ENCODE measurements at regions not wholly inside any gene's neighbourhood (a gene's known extent, or its start where the extent isn't known, plus 50 kb on each side); places are given as distances from the start of the nearest gene placed in this dataset.
"Not testable (repeated sequence)": the region's sequence is repeated elsewhere in the genome, so short reads cannot be mapped to it uniquely, and the experiment has no call there.

GRCh38 chr12:127133675-127134335 is 1133.2 kb upstream of the TMEM132C start:
- H3K9ac ChIP-seq (ENCODE audit: low read depth in 1 of 2, low read length in 2 of 2), result no peak overlapping the region
- H3K27me3 ChIP-seq (ENCODE audit: control insufficient read depth in 1 of 2, insufficient read depth in 2 of 2, low read length in 2 of 2), result no peaks in the 10 kb centered on the region
- H3K9me3 ChIP-seq (ENCODE audit: control insufficient read depth in 1 of 2, low read length in 2 of 2), result no peaks in the 10 kb centered on the region
- no peaks in the 10 kb centered on the region for H3K4me1 ChIP-seq (ENCODE audit: control insufficient read depth in 1 of 2, insufficient read depth in 2 of 2, low read length in 2 of 2)
- H3K4me3 ChIP-seq (ENCODE audit: low read depth in 1 of 2, low read length in 2 of 2), result no peak overlapping the region
- no peaks in the 10 kb centered on the region for H3K36me3 ChIP-seq (ENCODE audit: control insufficient read depth in 1 of 2, insufficient read depth in 2 of 2, low read length in 2 of 2)
- no peak overlapping the region for H3K27ac ChIP-seq (ENCODE audit: low read depth, low read length)

GRCh38 chr12:127140864-127141484 is 1126.0 kb upstream of the TMEM132C start:
- not testable (repeated sequence) for H3K27ac ChIP-seq (ENCODE audit: low read depth, low read length); H3K4me3 ChIP-seq (ENCODE audit: low read depth in 1 of 2, low read length in 2 of 2); H3K9ac ChIP-seq (ENCODE audit: low read depth in 1 of 2, low read length in 2 of 2); H3K27me3 ChIP-seq (ENCODE audit: control insufficient read depth in 1 of 2, insufficient read depth in 2 of 2, low read length in 2 of 2); H3K4me1 ChIP-seq (ENCODE audit: control insufficient read depth in 1 of 2, insufficient read depth in 2 of 2, low read length in 2 of 2); H3K36me3 ChIP-seq (ENCODE audit: control insufficient read depth in 1 of 2, insufficient read depth in 2 of 2, low read length in 2 of 2); H3K9me3 ChIP-seq (ENCODE audit: control insufficient read depth in 1 of 2, low read length in 2 of 2)

- Histone ChIP-seq H3K4me1 (ENCODE audit: control insufficient read depth in 1 of 2, insufficient read depth in 2 of 2, low read length in 2 of 2) (peaks cover 0 to 3% of the 10 kb centered on the region in 2 donors), H3K27ac (ENCODE audit: low read depth, low read length) (no peak overlapping the region), H3K9ac (ENCODE audit: low read depth in 1 of 2, low read length in 2 of 2) (no peak overlapping the region), H3K27me3 (ENCODE audit: control insufficient read depth in 1 of 2, insufficient read depth in 2 of 2, low read length in 2 of 2) (no peaks in the 10 kb centered on the region), H3K36me3 (ENCODE audit: control insufficient read depth in 1 of 2, insufficient read depth in 2 of 2, low read length in 2 of 2) (no peaks in the 10 kb centered on the region), H3K4me3 (ENCODE audit: low read depth in 1 of 2, low read length in 2 of 2) (no peak overlapping the region), H3K9me3 (ENCODE audit: control insufficient read depth in 1 of 2, low read length in 2 of 2) (no peaks in the 10 kb centered on the region)
Observed at GRCh38 chr12:127143020-127143419, 1124.0 kb upstream of the TMEM132C start.

- no peak overlapping the region for H3K27ac ChIP-seq (ENCODE audit: low read depth, low read length)
- peaks cover 0 to 3% of the 10 kb centered on the region in 2 donors for H3K4me1 ChIP-seq (ENCODE audit: control insufficient read depth in 1 of 2, insufficient read depth in 2 of 2, low read length in 2 of 2)
- H3K9me3 ChIP-seq (ENCODE audit: control insufficient read depth in 1 of 2, low read length in 2 of 2), result no peaks in the 10 kb centered on the region
- H3K4me3 ChIP-seq (ENCODE audit: low read depth in 1 of 2, low read length in 2 of 2), result no peak overlapping the region
- H3K27me3 ChIP-seq (ENCODE audit: control insufficient read depth in 1 of 2, insufficient read depth in 2 of 2, low read length in 2 of 2), result no peaks in the 10 kb centered on the region
- no peak overlapping the region for H3K9ac ChIP-seq (ENCODE audit: low read depth in 1 of 2, low read length in 2 of 2)
- no peaks in the 10 kb centered on the region for H3K36me3 ChIP-seq (ENCODE audit: control insufficient read depth in 1 of 2, insufficient read depth in 2 of 2, low read length in 2 of 2)
Observed at GRCh38 chr12:127144770-127145169, 1122.2 kb upstream of the TMEM132C start.

GRCh38 chr12:127145241-127145928 is 1121.6 kb upstream of the TMEM132C start:
- H3K27ac ChIP-seq (ENCODE audit: low read depth, low read length), result no peak overlapping the region
- no peaks in the 10 kb centered on the region for H3K27me3 ChIP-seq (ENCODE audit: control insufficient read depth in 1 of 2, insufficient read depth in 2 of 2, low read length in 2 of 2)
- peaks cover 0 to 3% of the 10 kb centered on the region in 2 donors for H3K4me1 ChIP-seq (ENCODE audit: control insufficient read depth in 1 of 2, insufficient read depth in 2 of 2, low read length in 2 of 2)
- H3K9ac ChIP-seq (ENCODE audit: low read depth in 1 of 2, low read length in 2 of 2), result no peak overlapping the region
- no peaks in the 10 kb centered on the region for H3K9me3 ChIP-seq (ENCODE audit: control insufficient read depth in 1 of 2, low read length in 2 of 2)
- no peaks in the 10 kb centered on the region for H3K36me3 ChIP-seq (ENCODE audit: control insufficient read depth in 1 of 2, insufficient read depth in 2 of 2, low read length in 2 of 2)
- H3K4me3 ChIP-seq (ENCODE audit: low read depth in 1 of 2, low read length in 2 of 2), result peak overlapping the region; percentile 52 to 67

GRCh38 chr12:127145929-127146789 is 1120.8 kb upstream of the TMEM132C start:
- Histone ChIP-seq H3K4me3 (ENCODE audit: low read depth in 1 of 2, low read length in 2 of 2) (peak overlapping the region; percentile 52 to 67), H3K4me1 (ENCODE audit: control insufficient read depth in 1 of 2, insufficient read depth in 2 of 2, low read length in 2 of 2) (peaks cover 0 to 3% of the 10 kb centered on the region in 2 donors), H3K9me3 (ENCODE audit: control insufficient read depth in 1 of 2, low read length in 2 of 2) (no peaks in the 10 kb centered on the region), H3K27me3 (ENCODE audit: control insufficient read depth in 1 of 2, insufficient read depth in 2 of 2, low read length in 2 of 2) (no peaks in the 10 kb centered on the region), H3K36me3 (ENCODE audit: control insufficient read depth in 1 of 2, insufficient read depth in 2 of 2, low read length in 2 of 2) (no peaks in the 10 kb centered on the region), H3K9ac (ENCODE audit: low read depth in 1 of 2, low read length in 2 of 2) (peak overlapping the region in 1 of 2 donors; percentile 60), H3K27ac (ENCODE audit: low read depth, low read length) (no peak overlapping the region)

- no peaks in the 10 kb centered on the region for H3K27me3 ChIP-seq (ENCODE audit: control insufficient read depth in 1 of 2, insufficient read depth in 2 of 2, low read length in 2 of 2)
- H3K9ac ChIP-seq (ENCODE audit: low read depth in 1 of 2, low read length in 2 of 2), result no peak overlapping the region
- H3K27ac ChIP-seq (ENCODE audit: low read depth, low read length), result no peak overlapping the region
- no peaks in the 10 kb centered on the region for H3K36me3 ChIP-seq (ENCODE audit: control insufficient read depth in 1 of 2, insufficient read depth in 2 of 2, low read length in 2 of 2)
- no peaks in the 10 kb centered on the region for H3K9me3 ChIP-seq (ENCODE audit: control insufficient read depth in 1 of 2, low read length in 2 of 2)
- H3K4me1 ChIP-seq (ENCODE audit: control insufficient read depth in 1 of 2, insufficient read depth in 2 of 2, low read length in 2 of 2), result peaks cover 0 to 3% of the 10 kb centered on the region in 2 donors
- no peak overlapping the region for H3K4me3 ChIP-seq (ENCODE audit: low read depth in 1 of 2, low read length in 2 of 2)
Observed at GRCh38 chr12:127146991-127147718, 1119.8 kb upstream of the TMEM132C start.

- Histone ChIP-seq H3K9me3 (ENCODE audit: control insufficient read depth in 1 of 2, low read length in 2 of 2) (no peaks in the 10 kb centered on the region), H3K4me3 (ENCODE audit: low read depth in 1 of 2, low read length in 2 of 2) (no peak overlapping the region), H3K27me3 (ENCODE audit: control insufficient read depth in 1 of 2, insufficient read depth in 2 of 2, low read length in 2 of 2) (no peaks in the 10 kb centered on the region), H3K4me1 (ENCODE audit: control insufficient read depth in 1 of 2, insufficient read depth in 2 of 2, low read length in 2 of 2) (peaks cover 0 to 3% of the 10 kb centered on the region in 2 donors), H3K9ac (ENCODE audit: low read depth in 1 of 2, low read length in 2 of 2) (no peak overlapping the region), H3K36me3 (ENCODE audit: control insufficient read depth in 1 of 2, insufficient read depth in 2 of 2, low read length in 2 of 2) (no peaks in the 10 kb centered on the region), H3K27ac (ENCODE audit: low read depth, low read length) (no peak overlapping the region)
Observed at GRCh38 chr12:127147724-127148123, 1119.2 kb upstream of the TMEM132C start.

- Histone ChIP-seq H3K4me3 (ENCODE audit: low read depth in 1 of 2, low read length in 2 of 2) (no peak overlapping the region), H3K36me3 (ENCODE audit: control insufficient read depth in 1 of 2, insufficient read depth in 2 of 2, low read length in 2 of 2) (no peaks in the 10 kb centered on the region), H3K27ac (ENCODE audit: low read depth, low read length) (no peak overlapping the region), H3K4me1 (ENCODE audit: control insufficient read depth in 1 of 2, insufficient read depth in 2 of 2, low read length in 2 of 2) (peaks cover 0 to 3% of the 10 kb centered on the region in 2 donors), H3K9me3 (ENCODE audit: control insufficient read depth in 1 of 2, low read length in 2 of 2) (no peaks in the 10 kb centered on the region), H3K9ac (ENCODE audit: low read depth in 1 of 2, low read length in 2 of 2) (no peak overlapping the region), H3K27me3 (ENCODE audit: control insufficient read depth in 1 of 2, insufficient read depth in 2 of 2, low read length in 2 of 2) (no peaks in the 10 kb centered on the region)
Observed at GRCh38 chr12:127148318-127148717, 1118.7 kb upstream of the TMEM132C start.
